Choroid plexus epithelial cell (primary cell): ENCODE measurements at regions not wholly inside any gene's neighbourhood (a gene's known extent, or its start where the extent isn't known, plus 50 kb on each side); places are given as distances from the start of the nearest gene placed in this dataset.

Experiments used
- DNase-seq: peaks from one replicate; pipeline ENCODE4 v3.0.0-alpha.2; 2010; ENCODE audit warnings: low read depth
- H3K4me3 ChIP-seq: 2 replicates; pipeline ENCODE4 v1.5.1; 2011; ENCODE audit warnings: low read depth, mild to moderate bottlenecking, control low read depth, low read length, moderate library complexity
- TF ChIP-seq, protein P1 (sequence below): conservative IDR thresholded peaks from 2 replicates; pipeline ENCODE4 v1.5.1; 2011; ENCODE audit warnings: low read depth, mild to moderate bottlenecking, control low read depth, inconsistent platforms, low read length, moderate library complexity

DNA sequence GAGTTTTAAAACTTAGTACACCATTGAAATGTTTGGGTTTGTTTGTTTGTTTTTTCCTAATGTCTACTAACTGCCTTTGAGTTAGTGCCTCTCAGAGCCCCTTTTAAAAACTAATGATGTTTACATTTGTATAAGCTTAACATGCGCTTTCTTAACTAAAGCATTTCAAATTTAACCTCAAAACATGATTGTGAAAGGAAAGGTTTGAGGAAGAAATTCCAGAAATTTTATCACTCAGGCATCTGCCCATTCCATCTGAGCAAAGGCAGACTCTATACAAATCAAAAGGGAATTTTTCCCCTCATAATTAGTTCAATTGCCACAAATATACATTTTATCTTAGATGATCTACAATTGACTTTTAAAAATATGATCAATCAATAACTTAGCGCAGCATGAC, 230.7 kb upstream of the CAND1 start:
- DNase-seq = no peak

DNA sequence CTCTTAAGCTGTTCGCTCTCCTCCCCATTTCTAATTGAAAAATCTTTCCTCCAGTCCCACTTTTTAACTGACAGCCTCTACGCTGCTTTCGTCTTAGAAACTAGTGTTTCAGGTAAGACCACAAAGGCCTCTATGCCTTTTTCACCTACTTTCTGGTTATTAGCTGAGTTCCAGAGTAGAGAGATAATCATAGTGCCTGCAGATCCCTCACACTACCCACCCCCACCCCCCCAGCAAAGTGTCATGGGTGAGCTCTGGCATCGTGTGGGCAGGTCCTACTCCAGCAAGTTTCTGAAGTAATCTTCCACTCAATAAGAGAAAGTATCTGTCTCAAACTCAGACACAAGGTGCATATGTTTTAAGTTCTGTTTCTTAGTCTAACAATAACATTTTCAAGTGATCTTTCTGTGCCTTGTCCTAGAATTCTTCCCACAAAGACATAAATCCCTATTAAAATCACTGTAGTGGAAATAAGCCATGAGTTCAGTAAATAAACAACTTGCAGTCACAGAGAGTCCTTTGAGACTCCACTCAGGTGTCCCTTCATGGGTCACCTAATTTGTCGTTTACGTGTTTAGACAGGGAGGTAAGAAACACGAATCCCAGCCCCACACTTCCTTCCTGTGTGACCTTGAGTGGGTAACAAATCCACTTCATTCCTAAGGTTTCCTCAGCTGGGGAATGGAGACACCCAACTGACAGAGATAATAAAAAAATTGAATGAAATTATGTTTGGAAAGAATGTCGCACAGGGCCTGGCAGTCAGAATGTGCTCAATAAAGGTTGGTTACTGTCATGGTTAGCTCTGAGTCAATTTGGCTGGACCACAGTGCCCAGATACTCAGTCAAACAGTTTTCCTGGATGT, 228.9 kb upstream of the CAND1 start:
- DNase-seq = no peak
- TF ChIP-seq, protein P1, sequence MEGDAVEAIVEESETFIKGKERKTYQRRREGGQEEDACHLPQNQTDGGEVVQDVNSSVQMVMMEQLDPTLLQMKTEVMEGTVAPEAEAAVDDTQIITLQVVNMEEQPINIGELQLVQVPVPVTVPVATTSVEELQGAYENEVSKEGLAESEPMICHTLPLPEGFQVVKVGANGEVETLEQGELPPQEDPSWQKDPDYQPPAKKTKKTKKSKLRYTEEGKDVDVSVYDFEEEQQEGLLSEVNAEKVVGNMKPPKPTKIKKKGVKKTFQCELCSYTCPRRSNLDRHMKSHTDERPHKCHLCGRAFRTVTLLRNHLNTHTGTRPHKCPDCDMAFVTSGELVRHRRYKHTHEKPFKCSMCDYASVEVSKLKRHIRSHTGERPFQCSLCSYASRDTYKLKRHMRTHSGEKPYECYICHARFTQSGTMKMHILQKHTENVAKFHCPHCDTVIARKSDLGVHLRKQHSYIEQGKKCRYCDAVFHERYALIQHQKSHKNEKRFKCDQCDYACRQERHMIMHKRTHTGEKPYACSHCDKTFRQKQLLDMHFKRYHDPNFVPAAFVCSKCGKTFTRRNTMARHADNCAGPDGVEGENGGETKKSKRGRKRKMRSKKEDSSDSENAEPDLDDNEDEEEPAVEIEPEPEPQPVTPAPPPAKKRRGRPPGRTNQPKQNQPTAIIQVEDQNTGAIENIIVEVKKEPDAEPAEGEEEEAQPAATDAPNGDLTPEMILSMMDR = no peak
- H3K4me3 ChIP-seq = no peak overlapping the region

More for the DNA sequence above, 230.7 kb upstream of the CAND1 start:
- no peak overlapping the region for H3K4me3 ChIP-seq
- TF ChIP-seq, protein P1 = no peak

DNA sequence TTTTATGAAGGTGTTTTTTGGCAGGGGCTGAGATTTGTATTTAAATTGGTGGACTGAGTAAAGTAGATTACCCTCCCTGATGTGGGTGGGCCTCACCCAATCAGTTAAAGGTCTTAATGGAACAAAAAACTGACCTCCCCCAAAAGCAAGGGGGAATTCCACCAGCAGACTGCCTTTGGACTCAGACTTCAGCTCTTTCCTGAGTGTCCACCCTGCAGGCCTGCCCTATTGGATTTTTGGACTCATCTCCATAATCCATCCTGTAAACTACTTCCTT, 228.4 kb upstream of the CAND1 start:
- no peak overlapping the region for H3K4me3 ChIP-seq
- DNase-seq = no peak
- TF ChIP-seq, protein P1 = no peak

DNA sequence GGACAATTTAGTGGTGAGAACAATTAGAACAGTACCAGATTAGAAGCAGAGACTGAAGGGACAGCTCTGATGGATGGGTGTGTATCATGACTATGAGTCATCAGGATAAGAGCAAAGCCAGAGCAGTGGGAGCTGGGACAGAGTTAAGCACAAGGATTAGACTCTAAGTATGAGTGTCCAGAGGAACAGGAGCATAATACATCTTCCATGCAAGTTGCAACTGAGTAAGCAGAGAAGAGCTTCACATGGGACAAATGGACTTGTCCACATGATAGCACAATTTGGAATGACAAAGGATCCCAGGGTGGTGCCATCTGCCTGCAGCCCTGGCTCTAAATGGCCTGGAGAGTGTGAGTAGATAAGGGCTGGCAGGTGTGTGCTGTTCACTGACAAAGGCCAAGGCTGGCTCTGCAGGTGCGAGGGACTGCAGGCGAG, 226.4 kb upstream of the CAND1 start:
- peak; percentile 22 for DNase-seq
- H3K4me3 ChIP-seq = no peak overlapping the region
- TF ChIP-seq, protein P1 = no peak

DNA sequence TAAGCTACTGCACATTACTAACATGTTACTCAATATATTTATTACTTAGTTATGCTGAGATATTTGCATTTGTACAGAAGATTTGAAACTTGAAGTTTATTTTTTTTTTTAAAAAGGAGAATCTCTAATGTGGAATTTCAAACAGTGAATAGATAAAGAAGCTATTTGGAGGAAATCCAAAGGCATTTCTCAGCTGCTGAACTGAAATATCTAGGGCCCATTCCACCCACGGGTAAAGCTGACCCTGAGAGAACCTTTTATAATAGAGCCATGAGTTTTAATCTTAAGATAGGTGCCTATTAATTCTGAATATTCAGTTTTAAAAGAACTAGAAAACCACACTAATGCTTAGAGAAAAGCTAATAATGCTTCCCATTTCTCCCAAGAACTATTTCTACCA, 225.4 kb upstream of the CAND1 start:
- no peak for DNase-seq
- TF ChIP-seq, protein P1 = no peak
- H3K4me3 ChIP-seq = no peak overlapping the region

DNA sequence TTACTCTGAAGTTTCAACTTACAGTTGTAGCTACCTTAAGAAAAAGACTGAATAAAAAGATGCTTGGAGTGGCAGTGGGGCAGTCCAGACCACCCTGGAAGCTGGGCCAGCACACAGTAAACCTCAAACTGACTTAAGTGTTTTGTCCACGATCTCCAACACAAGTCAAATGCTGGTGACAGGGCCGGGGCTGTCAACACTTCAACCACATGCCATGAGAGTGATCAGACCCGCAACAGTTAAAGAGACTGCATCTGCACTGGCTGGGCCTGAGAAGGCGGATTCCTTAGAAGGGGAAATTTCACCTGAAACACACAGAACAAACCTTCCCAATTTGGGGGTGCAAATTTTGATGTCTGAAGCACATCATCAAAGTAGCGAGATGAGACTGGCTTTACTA, 223.5 kb upstream of the CAND1 start:
- TF ChIP-seq, protein P1 = no peak
- no peak overlapping the region for H3K4me3 ChIP-seq
- DNase-seq = no peak

DNA sequence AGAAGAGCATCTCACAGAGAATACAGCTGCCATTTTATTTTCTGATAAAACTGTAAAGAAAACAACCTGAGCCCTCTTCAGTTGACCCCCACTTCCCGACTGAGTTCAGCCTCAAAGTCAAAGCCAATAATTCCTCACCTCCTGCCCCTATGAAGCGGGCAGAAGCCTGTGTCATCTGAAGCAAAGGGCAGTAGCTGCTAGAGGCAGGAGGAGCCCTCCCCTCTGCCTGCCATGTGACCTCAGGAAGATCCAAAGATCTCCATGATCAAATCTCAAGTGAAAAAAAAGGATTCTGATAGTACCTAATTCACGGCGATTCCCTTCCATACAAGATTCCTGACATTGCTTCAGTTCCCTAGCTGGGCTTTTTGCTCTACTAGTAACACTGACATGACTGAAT, 223.1 kb upstream of the CAND1 start:
- TF ChIP-seq, protein P1 = no peak
- DNase-seq = no peak
- H3K4me3 ChIP-seq = no peak overlapping the region
